MM.1S (cell line): ENCODE measurements at regions not wholly inside any gene's neighbourhood (a gene's known extent, or its start where the extent isn't known, plus 50 kb on each side); places are given as distances from the start of the nearest gene placed in this dataset.

Source experiments
- DNase-seq: peaks from one replicate; pipeline ENCODE4 v3.0.0-alpha.2; 2015
- H2AFZ ChIP-seq: fragments of 300-600 bp; sonication (generic); 2 replicates; pipeline ENCODE4 v1.6.0; 2016; ENCODE audit warnings: antibody characterized with exemption, low read length
- H3F3A ChIP-seq: fragments of 300-600 bp; sonication (generic); 2 replicates; pipeline ENCODE4 v1.6.1; 2016; ENCODE audit warnings: mild to moderate bottlenecking, antibody characterized with exemption, low read length, moderate library complexity, mixed read lengths; ENCODE audit not compliant: insufficient read depth
- H3K27ac ChIP-seq: fragments of 300-600 bp; sonication (generic); 2 replicates; pipeline ENCODE4 v1.5.1; 2016; ENCODE audit warnings: mild to moderate bottlenecking, low read length
- H3K27me3 ChIP-seq: fragments of 300-600 bp; sonication (generic); replicated peaks from 2 replicates; pipeline ENCODE4 v1.6.0; 2016; ENCODE audit warnings: low read length; ENCODE audit not compliant: insufficient read depth
- H3K36me3 ChIP-seq: fragments of 300-600 bp; sonication (generic); replicated peaks from 2 replicates; pipeline ENCODE4 v1.6.1; 2016; ENCODE audit warnings: mild to moderate bottlenecking, low read length, mixed read lengths; ENCODE audit not compliant: insufficient read depth
- H3K4me1 ChIP-seq: fragments of 300-600 bp; sonication (generic); 2 replicates; pipeline ENCODE4 v1.6.1; 2016; ENCODE audit warnings: low read length, mixed read lengths
- H3K4me2 ChIP-seq: fragments of 300-600 bp; sonication (generic); 2 replicates; pipeline ENCODE4 v1.6.0; 2016; ENCODE audit warnings: low read depth, low read length
- H3K4me3 ChIP-seq: fragments of 300-600 bp; sonication (generic); 2 replicates; pipeline ENCODE4 v1.5.1; 2016; ENCODE audit warnings: low read length, mixed read lengths
- H3K79me2 ChIP-seq: fragments of 300-600 bp; sonication (generic); 2 replicates; pipeline ENCODE4 v1.6.1; 2016; ENCODE audit warnings: mixed run types, low read length, mixed read lengths
- H3K9ac ChIP-seq: fragments of 300-600 bp; sonication (generic); 2 replicates; pipeline ENCODE4 v1.6.1; 2016; ENCODE audit warnings: low read length, mixed read lengths
- H3K9me2 ChIP-seq: fragments of 300-600 bp; sonication (generic); replicated peaks from 2 replicates; pipeline ENCODE4 v1.6.1; 2016; ENCODE audit warnings: mild to moderate bottlenecking, low read length, mixed read lengths; ENCODE audit not compliant: insufficient read depth
- H3K9me3 ChIP-seq: fragments of 300-600 bp; sonication (generic); replicated peaks from 2 replicates; pipeline ENCODE4 v1.6.1; 2016; ENCODE audit warnings: mild to moderate bottlenecking, low read length, mixed read lengths; ENCODE audit not compliant: insufficient read depth
- H4K20me1 ChIP-seq: fragments of 300-600 bp; sonication (generic); 2 replicates; pipeline ENCODE4 v1.6.1; 2016; ENCODE audit warnings: mild to moderate bottlenecking, low read length, moderate library complexity, mixed read lengths; ENCODE audit not compliant: insufficient read depth
- EZH2 ChIP-seq: fragments of 300-600 bp; sonication (generic); optimal IDR thresholded peaks from 2 replicates; pipeline ENCODE3; 2017; ENCODE audit warnings: low read depth, mild to moderate bottlenecking, antibody characterized with exemption, low read length, mixed read lengths
- EZH2phosphoT487 ChIP-seq: fragments of 300-600 bp; sonication (generic); IDR thresholded peaks from 2 replicates; pipeline ENCODE4 v1.6.1; 2018; ENCODE audit warnings: antibody characterized with exemption, low read length
- TF ChIP-seq, protein P1 (sequence below): fragments of 300-600 bp; sonication (generic); IDR thresholded peaks from 2 replicates; pipeline ENCODE4 v1.5.1; 2016; ENCODE audit warnings: antibody characterized with exemption, low read length, mixed read lengths

DNA sequence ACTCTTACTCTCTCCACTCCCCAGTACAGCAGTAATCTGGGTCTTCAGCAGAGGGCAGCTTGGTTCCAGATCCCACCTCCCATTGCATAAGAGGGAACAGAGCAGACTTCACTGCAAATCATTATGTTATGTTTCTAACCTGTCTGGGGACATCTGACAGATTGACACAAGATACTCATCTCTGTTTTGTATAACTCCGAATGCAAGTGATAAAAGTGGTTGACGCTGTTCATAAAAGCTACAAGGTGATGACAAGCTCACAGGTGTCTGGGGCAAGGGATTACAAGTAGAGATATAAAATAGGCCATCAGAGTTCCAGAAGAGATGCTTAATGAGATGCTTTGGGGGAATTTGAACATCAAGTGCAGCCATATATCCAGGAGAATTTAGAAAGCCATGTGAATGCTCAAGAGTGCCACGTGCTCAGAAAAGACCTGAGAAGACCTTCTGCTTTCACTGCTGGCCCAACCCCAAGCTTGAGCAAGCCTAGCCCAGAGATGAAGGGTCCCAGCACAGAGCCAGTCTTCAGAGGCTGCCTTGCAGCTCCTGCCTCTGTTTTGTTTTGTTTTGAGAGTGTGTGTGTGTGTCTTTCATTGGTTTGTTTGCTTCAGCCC lies 80.6 kb downstream of the VSTM2A start:
- Histone ChIP-seq H3K4me3 (no peak overlapping the region), H3K36me3 (no peaks in the 10 kb centered on the region), H3K27ac (no peak overlapping the region), H3K79me2 (no peaks in the 10 kb centered on the region), H2AFZ (no peak overlapping the region), H3K4me1 (no peaks in the 10 kb centered on the region), H4K20me1 (no peaks in the 10 kb centered on the region), H3K9me2 (no peaks in the 10 kb centered on the region), H3K9me3 (no peaks in the 10 kb centered on the region), H3K9ac (no peak overlapping the region), H3F3A (no peaks in the 10 kb centered on the region), H3K27me3 (no peaks in the 10 kb centered on the region), H3K4me2 (no peak overlapping the region)
- TF ChIP-seq, protein P1, sequence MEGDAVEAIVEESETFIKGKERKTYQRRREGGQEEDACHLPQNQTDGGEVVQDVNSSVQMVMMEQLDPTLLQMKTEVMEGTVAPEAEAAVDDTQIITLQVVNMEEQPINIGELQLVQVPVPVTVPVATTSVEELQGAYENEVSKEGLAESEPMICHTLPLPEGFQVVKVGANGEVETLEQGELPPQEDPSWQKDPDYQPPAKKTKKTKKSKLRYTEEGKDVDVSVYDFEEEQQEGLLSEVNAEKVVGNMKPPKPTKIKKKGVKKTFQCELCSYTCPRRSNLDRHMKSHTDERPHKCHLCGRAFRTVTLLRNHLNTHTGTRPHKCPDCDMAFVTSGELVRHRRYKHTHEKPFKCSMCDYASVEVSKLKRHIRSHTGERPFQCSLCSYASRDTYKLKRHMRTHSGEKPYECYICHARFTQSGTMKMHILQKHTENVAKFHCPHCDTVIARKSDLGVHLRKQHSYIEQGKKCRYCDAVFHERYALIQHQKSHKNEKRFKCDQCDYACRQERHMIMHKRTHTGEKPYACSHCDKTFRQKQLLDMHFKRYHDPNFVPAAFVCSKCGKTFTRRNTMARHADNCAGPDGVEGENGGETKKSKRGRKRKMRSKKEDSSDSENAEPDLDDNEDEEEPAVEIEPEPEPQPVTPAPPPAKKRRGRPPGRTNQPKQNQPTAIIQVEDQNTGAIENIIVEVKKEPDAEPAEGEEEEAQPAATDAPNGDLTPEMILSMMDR: no peak
- TF ChIP-seq EZH2: no peak
- no peak for TF ChIP-seq EZH2phosphoT487
- no peak for DNase-seq
